ENCODE measurements at regions not wholly inside any gene's neighbourhood (a gene's known extent, or its start where the extent isn't known, plus 50 kb on each side); places are given as distances from the start of the nearest gene placed in this dataset.

GRCh38 chr2:67660015-67660602 lies 263.0 kb downstream of the ETAA1 start:
- H3K27ac ChIP-seq (ENCODE audit: low read length), result no peak overlapping the region
- no peak overlapping the region for H3K4me3 ChIP-seq (ENCODE audit: low read length)
- WGBS (ENCODE audit: insufficient coverage), result 96% methylated on average over 3 of the region's 4 CpGs
- Mint-ChIP-seq H3K27me3 (ENCODE audit: low read depth in 2 of 2) (peaks cover 0 to 20% of the 10 kb centered on the region in 2 donors), H3K9me3 (peaks cover 0 to 2% of the 10 kb centered on the region in 2 donors), H3K4me1 (no peaks in the 10 kb centered on the region), H3K36me3 (peaks cover 8% of the 10 kb centered on the region), H3K4me3 (no peak overlapping the region), H3K27ac (no peak overlapping the region)
- DNase-seq, result no peak
- H3K4me1 ChIP-seq (ENCODE audit: control insufficient read depth, insufficient read depth, low read length), result no peaks in the 10 kb centered on the region
- no peak for ATAC-seq
- H3K27me3 ChIP-seq (ENCODE audit: control insufficient read depth, insufficient read depth, low read length), result no peaks in the 10 kb centered on the region
- intact Hi-C loops (cut with micrococcal nuclease), result no loop called here
- no peak for TF ChIP-seq CTCF (IDR thresholded peaks at IDR 0.05)
- no peaks in the 10 kb centered on the region for H3K9me3 ChIP-seq (ENCODE audit: control insufficient read depth, insufficient read depth, low read length)
- H3K36me3 ChIP-seq (ENCODE audit: control insufficient read depth, insufficient read depth, low read length), result no peaks in the 10 kb centered on the region

DNA sequence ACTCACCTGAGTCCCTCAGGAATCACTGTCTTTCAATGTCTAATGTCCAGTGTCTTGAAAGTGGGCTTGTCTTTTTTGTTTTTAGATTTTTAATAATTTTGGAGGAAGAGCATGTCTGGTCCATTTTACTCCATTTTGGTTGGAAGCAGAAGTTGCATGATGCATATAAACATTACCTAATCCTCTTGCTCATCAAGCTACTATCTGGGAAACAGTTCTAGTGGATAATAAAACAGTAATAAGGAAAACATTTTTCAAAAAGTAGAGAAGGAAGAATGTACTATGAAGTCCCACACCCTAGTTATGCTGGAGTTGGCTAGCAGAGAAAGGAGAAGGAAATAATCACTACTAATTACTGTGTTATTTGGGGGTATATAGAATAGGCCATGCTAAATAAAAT lies 263.7 kb downstream of the ETAA1 start:
- H3K27ac ChIP-seq (ENCODE audit: low read length), result no peak overlapping the region
- Mint-ChIP-seq H3K27me3 (ENCODE audit: low read depth in 2 of 2) (peaks cover 0 to 20% of the 10 kb centered on the region in 2 donors), H3K27ac (no peak overlapping the region), H3K9me3 (no peaks in the 10 kb centered on the region), H3K4me1 (no peaks in the 10 kb centered on the region), H3K4me3 (no peak overlapping the region), H3K36me3 (peaks cover 8% of the 10 kb centered on the region)
- ATAC-seq (no peak), DNase-seq (no peak)
- intact Hi-C loops (cut with micrococcal nuclease), result no loop called here
- H3K27me3 ChIP-seq (ENCODE audit: control insufficient read depth, insufficient read depth, low read length), result no peaks in the 10 kb centered on the region
- no peaks in the 10 kb centered on the region for H3K9me3 ChIP-seq (ENCODE audit: control insufficient read depth, insufficient read depth, low read length)
- H3K4me3 ChIP-seq (ENCODE audit: low read length), result no peak overlapping the region
- H3K36me3 ChIP-seq (ENCODE audit: control insufficient read depth, insufficient read depth, low read length), result no peaks in the 10 kb centered on the region
- no peak for TF ChIP-seq CTCF (IDR thresholded peaks at IDR 0.05)
- H3K4me1 ChIP-seq (ENCODE audit: control insufficient read depth, insufficient read depth, low read length), result no peaks in the 10 kb centered on the region

DNA sequence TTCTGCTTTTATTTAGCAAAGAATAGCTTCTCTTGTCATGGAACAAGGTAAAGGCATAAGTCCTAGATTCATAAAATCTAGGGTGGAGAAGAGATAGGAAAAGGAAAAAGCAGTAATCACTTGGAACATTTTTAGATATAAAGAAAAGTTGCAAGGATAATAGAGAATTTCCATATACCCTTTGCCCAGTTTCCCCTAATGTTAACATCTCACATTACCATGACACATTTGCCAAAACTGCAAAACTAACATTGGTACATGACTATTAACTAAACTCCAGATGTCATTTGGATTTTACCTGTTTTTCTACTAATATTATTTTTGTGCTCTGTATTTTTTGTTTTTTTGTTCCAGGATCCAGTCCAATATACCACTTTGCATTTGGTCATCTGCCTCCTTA lies 265.1 kb downstream of the ETAA1 start:
- Histone ChIP-seq H3K4me3 (ENCODE audit: low read length) (no peak overlapping the region), H3K4me1 (ENCODE audit: control insufficient read depth, insufficient read depth, low read length) (no peaks in the 10 kb centered on the region), H3K36me3 (ENCODE audit: control insufficient read depth, insufficient read depth, low read length) (no peaks in the 10 kb centered on the region), H3K9me3 (ENCODE audit: control insufficient read depth, insufficient read depth, low read length) (no peaks in the 10 kb centered on the region), H3K27me3 (ENCODE audit: control insufficient read depth, insufficient read depth, low read length) (no peaks in the 10 kb centered on the region), H3K27ac (ENCODE audit: low read length) (no peak overlapping the region)
- TF ChIP-seq CTCF (IDR thresholded peaks at IDR 0.05), result no peak
- Mint-ChIP-seq H3K4me1 (no peaks in the 10 kb centered on the region), H3K9me3 (no peaks in the 10 kb centered on the region), H3K27ac (no peak overlapping the region), H3K4me3 (no peak overlapping the region), H3K36me3 (peaks cover 8% of the 10 kb centered on the region), H3K27me3 (ENCODE audit: low read depth in 2 of 2) (peaks cover 0 to 20% of the 10 kb centered on the region in 2 donors)
- DNase-seq (no peak), ATAC-seq (no peak)
- intact Hi-C loops (cut with micrococcal nuclease), result no loop called here

- intact Hi-C loops (cut with micrococcal nuclease), result no loop called here
- Mint-ChIP-seq H3K4me1 (no peaks in the 10 kb centered on the region), H3K27me3 (ENCODE audit: low read depth in 2 of 2) (peaks cover 0 to 20% of the 10 kb centered on the region in 2 donors), H3K27ac (no peak overlapping the region), H3K4me3 (no peak overlapping the region), H3K9me3 (no peaks in the 10 kb centered on the region), H3K36me3 (peaks cover 8% of the 10 kb centered on the region)
- Histone ChIP-seq H3K27ac (ENCODE audit: low read length) (no peak overlapping the region), H3K4me1 (ENCODE audit: control insufficient read depth, insufficient read depth, low read length) (no peaks in the 10 kb centered on the region), H3K4me3 (ENCODE audit: low read length) (no peak overlapping the region), H3K9me3 (ENCODE audit: control insufficient read depth, insufficient read depth, low read length) (no peaks in the 10 kb centered on the region), H3K27me3 (ENCODE audit: control insufficient read depth, insufficient read depth, low read length) (no peaks in the 10 kb centered on the region), H3K36me3 (ENCODE audit: control insufficient read depth, insufficient read depth, low read length) (no peaks in the 10 kb centered on the region)
- WGBS (ENCODE audit: insufficient coverage), result 73% methylated on average over 2 of the region's 2 CpGs
- no peak for ATAC-seq
- TF ChIP-seq CTCF (IDR thresholded peaks at IDR 0.05), result no peak
- no peak for DNase-seq
Measured at GRCh38 chr2:67663776-67664175, 266.6 kb downstream of the ETAA1 start.

Data from natural killer cell (primary cell).